Trophoblast cell (in vitro differentiated cells and primary cell): ENCODE measurements at regions not wholly inside any gene's neighbourhood (a gene's known extent, or its start where the extent isn't known, plus 50 kb on each side); places are given as distances from the start of the nearest gene placed in this dataset.

Source experiments
- DNase-seq, 2 donors: peaks; one replicate each; pipeline ENCODE4 v3.0.0-alpha.2; 2016
- H2AFZ ChIP-seq: 2 replicates; pipeline ENCODE4 v1.6.1; 2013; ENCODE audit warnings: low read length, moderate library complexity, mild to moderate bottlenecking; ENCODE audit not compliant: insufficient read depth, poor library complexity
- H2AK5ac ChIP-seq: 2 replicates; pipeline ENCODE4 v1.6.1; 2013; ENCODE audit warnings: mild to moderate bottlenecking, low read length
- H2BK120ac ChIP-seq: 2 replicates; pipeline ENCODE4 v1.6.1; 2013; ENCODE audit warnings: low read length, mild to moderate bottlenecking, moderate library complexity; ENCODE audit not compliant: insufficient read depth, poor library complexity
- H2BK12ac ChIP-seq: 2 replicates; pipeline ENCODE4 v1.6.1; 2013; ENCODE audit warnings: mild to moderate bottlenecking, low read length, moderate library complexity
- H2BK5ac ChIP-seq: 2 replicates; pipeline ENCODE4 v1.6.1; 2013; ENCODE audit warnings: low read length, low read depth, moderate library complexity, mild to moderate bottlenecking; ENCODE audit not compliant: poor library complexity
- H3K14ac ChIP-seq: 2 replicates; pipeline ENCODE4 v1.6.1; 2013; ENCODE audit warnings: mild to moderate bottlenecking, low read length
- H3K18ac ChIP-seq: 2 replicates; pipeline ENCODE4 v1.6.1; 2013; ENCODE audit warnings: mild to moderate bottlenecking, low read length
- H3K23ac ChIP-seq: 2 replicates; pipeline ENCODE4 v1.6.1; 2013; ENCODE audit warnings: low read length
- H3K27ac ChIP-seq: 2 replicates; pipeline ENCODE4 v1.5.1; 2013; ENCODE audit warnings: low read depth, mild to moderate bottlenecking, inconsistent platforms, low read length, moderate library complexity
- H3K27me3 ChIP-seq: 2 replicates; pipeline ENCODE4 v1.6.1; 2013; ENCODE audit warnings: inconsistent platforms, mild to moderate bottlenecking, low read length, moderate library complexity; ENCODE audit not compliant: insufficient read depth
- H3K36me3 ChIP-seq, 2 experiments: 1 replicate in 1 of 2; 2 replicates in 1 of 2; pipeline ENCODE4 v1.6.1; 2013; ENCODE audit warnings: low read length in 2 of 2, mild to moderate bottlenecking in 2 of 2, moderate library complexity in 1 of 2; ENCODE audit not compliant: insufficient read depth in 2 of 2, control insufficient read depth in 1 of 2
- H3K4ac ChIP-seq: 2 replicates; pipeline ENCODE4 v1.6.1; 2013; ENCODE audit warnings: low read depth, mild to moderate bottlenecking, low read length, moderate library complexity
- H3K4me1 ChIP-seq, 2 experiments: 1 replicate in 1 of 2; 2 replicates in 1 of 2; pipeline ENCODE4 v1.6.1; 2013; ENCODE audit warnings: low read length in 2 of 2, mild to moderate bottlenecking in 2 of 2, moderate library complexity in 1 of 2; ENCODE audit not compliant: insufficient read depth in 2 of 2, control insufficient read depth in 1 of 2
- H3K4me2 ChIP-seq: 2 replicates; pipeline ENCODE4 v1.6.1; 2013; ENCODE audit warnings: inconsistent platforms, mild to moderate bottlenecking, low read length, moderate library complexity
- H3K4me3 ChIP-seq: 2 replicates; pipeline ENCODE4 v1.5.1; 2013; ENCODE audit warnings: mild to moderate bottlenecking, low read depth, low read length, inconsistent platforms
- H3K79me1 ChIP-seq: one replicate; pipeline ENCODE4 v1.6.1; 2013; ENCODE audit warnings: low read length
- H3K79me2 ChIP-seq: 2 replicates; pipeline ENCODE4 v1.6.1; 2013; ENCODE audit warnings: low read length, mild to moderate bottlenecking; ENCODE audit not compliant: control insufficient read depth, insufficient read depth, poor library complexity
- H3K9ac ChIP-seq: 2 replicates; pipeline ENCODE4 v1.6.1; 2013; ENCODE audit warnings: mild to moderate bottlenecking, low read length
- H3K9me3 ChIP-seq: 2 replicates; pipeline ENCODE4 v1.6.1; 2013; ENCODE audit warnings: low read depth, mild to moderate bottlenecking, control low read depth, inconsistent platforms, low read length; ENCODE audit not compliant: insufficient read depth
- H4K12ac ChIP-seq: 2 replicates; pipeline ENCODE4 v1.6.1; 2013; ENCODE audit warnings: low read depth, mild to moderate bottlenecking, low read length, moderate library complexity
- H4K8ac ChIP-seq: 2 replicates; pipeline ENCODE4 v1.6.1; 2013; ENCODE audit warnings: low read depth, mild to moderate bottlenecking, low read length, moderate library complexity
- H4K91ac ChIP-seq: one replicate; pipeline ENCODE4 v1.6.1; 2013; ENCODE audit warnings: low read depth, mild to moderate bottlenecking, low read length, moderate library complexity
- WGBS: extraction: QIAGEN DNeasy Blood & Tissue Kit; methylation state at CpG from one replicate; pipeline ENCODE4 v1.1.7; 2013; ENCODE audit warnings: missing lambda C conversion rate; ENCODE audit not compliant: insufficient read length, insufficient coverage; ENCODE audit errors: extremely low coverage; 5-methylcytosine and 5-hydroxymethylcytosine counted together

DNA sequence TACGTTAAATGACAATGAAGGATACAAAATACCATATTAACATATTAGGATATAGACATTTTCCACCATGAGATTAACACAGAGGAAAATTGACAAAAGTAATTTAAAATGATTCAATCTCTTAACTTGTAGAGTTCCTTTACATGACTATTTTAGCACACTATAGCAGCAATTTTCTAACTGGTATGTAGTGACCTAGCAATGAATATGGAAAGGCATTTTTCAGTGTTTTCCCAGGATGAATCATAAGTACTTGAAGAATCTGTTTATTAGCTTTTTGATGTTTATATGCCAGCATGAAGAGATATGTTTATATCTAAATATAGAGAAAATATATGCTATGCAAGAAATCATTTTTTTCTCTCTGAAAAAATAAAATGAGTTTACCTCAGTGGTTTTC lies 782.5 kb upstream of the CDH10 start:
- DNase-seq: peak in 1 of 2 donors; percentile 19

DNA sequence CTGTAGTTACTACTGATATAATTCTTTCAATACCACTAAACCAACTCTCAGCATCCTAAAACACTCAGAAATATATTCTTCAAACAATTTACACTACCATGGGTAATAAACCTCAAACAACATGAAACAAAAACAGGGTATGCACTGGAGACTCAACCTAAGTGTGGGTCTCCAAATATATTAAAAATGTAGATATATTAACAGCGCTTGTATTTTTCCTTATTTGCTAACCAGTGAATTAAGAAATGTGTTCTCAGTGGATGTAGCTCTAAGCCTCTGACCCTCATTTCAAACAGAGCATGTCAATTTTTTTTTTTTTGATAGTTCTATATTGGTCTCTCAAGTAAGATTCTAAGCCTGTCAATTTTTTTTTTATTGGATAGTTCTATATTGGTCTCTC lies 778.5 kb upstream of the CDH10 start:
- H4K8ac ChIP-seq: no peak overlapping the region
- no CpG with 5 or more reads among the region's 1 CpG for WGBS
- H3K9me3 ChIP-seq: no peaks in the 10 kb centered on the region
- no peaks in the 10 kb centered on the region for H3K79me2 ChIP-seq
- H4K12ac ChIP-seq: no peak overlapping the region
- H2BK120ac ChIP-seq: no peak overlapping the region
- H3K9ac ChIP-seq: no peak overlapping the region
- H2AK5ac ChIP-seq: no peak overlapping the region
- no peak overlapping the region for H3K18ac ChIP-seq
- H4K91ac ChIP-seq: no peak overlapping the region
- H2BK5ac ChIP-seq: no peak overlapping the region
- H2BK12ac ChIP-seq: no peak overlapping the region
- H3K4ac ChIP-seq: no peak overlapping the region
- H3K4me2 ChIP-seq: no peak overlapping the region
- no peaks in the 10 kb centered on the region for H3K27me3 ChIP-seq
- no peak overlapping the region for H3K4me3 ChIP-seq
- H3K14ac ChIP-seq: no peak overlapping the region
- H3K36me3 ChIP-seq: peaks cover 0 to 2% of the 10 kb centered on the region in 2 experiments
- no peak overlapping the region for H3K27ac ChIP-seq
- no peak overlapping the region for H3K23ac ChIP-seq
- DNase-seq: no peak
- no peaks in the 10 kb centered on the region for H3K79me1 ChIP-seq
- no peak overlapping the region for H2AFZ ChIP-seq
- H3K4me1 ChIP-seq: no peaks in the 10 kb centered on the region

More for the DNA sequence above, 782.5 kb upstream of the CDH10 start:
- Histone ChIP-seq H3K79me2 (no peaks in the 10 kb centered on the region), H2BK12ac (no peak overlapping the region), H2BK120ac (no peak overlapping the region), H4K8ac (no peak overlapping the region), H3K4me1 (no peaks in the 10 kb centered on the region), H2AK5ac (no peak overlapping the region), H3K27me3 (no peaks in the 10 kb centered on the region), H3K79me1 (no peaks in the 10 kb centered on the region), H3K4me3 (no peak overlapping the region), H3K4me2 (no peak overlapping the region), H2AFZ (no peak overlapping the region), H3K36me3 (no peaks in the 10 kb centered on the region), H2BK5ac (no peak overlapping the region), H3K14ac (no peak overlapping the region), H3K27ac (no peak overlapping the region), H3K9ac (no peak overlapping the region), H3K9me3 (no peaks in the 10 kb centered on the region), H4K91ac (no peak overlapping the region), H4K12ac (no peak overlapping the region), H3K23ac (no peak overlapping the region), H3K4ac (no peak overlapping the region), H3K18ac (no peak overlapping the region)
- WGBS: no CpG with 5 or more reads among the region's 1 CpG

DNA sequence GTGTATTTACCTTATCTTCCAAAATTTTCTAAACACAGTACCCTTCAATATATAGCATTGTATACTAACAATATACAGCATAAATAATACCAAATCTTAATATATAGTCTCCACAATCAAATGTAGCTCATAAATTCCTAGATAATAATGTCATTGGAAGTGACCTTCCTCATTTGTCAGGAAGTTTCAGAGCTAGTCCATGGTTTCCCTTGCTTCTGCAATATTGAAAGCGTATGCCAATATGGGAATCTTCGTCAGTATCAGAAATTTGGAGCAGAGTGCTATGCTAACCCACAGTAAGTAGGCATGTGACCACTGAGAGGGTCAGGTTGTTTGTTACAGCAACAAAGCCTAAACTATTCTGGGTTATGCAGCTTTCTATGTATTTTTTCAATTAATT lies 774.9 kb upstream of the CDH10 start:
- no peak overlapping the region for H4K12ac ChIP-seq
- H3K4me2 ChIP-seq: no peak overlapping the region
- H3K18ac ChIP-seq: no peak overlapping the region
- H4K91ac ChIP-seq: no peak overlapping the region
- H2AK5ac ChIP-seq: no peak overlapping the region
- peaks cover 0 to 2% of the 10 kb centered on the region in 2 experiments for H3K36me3 ChIP-seq
- no peaks in the 10 kb centered on the region for H3K4me1 ChIP-seq
- H2BK5ac ChIP-seq: no peak overlapping the region
- no peak for DNase-seq
- no peak overlapping the region for H3K27ac ChIP-seq
- H2BK12ac ChIP-seq: no peak overlapping the region
- no peak overlapping the region for H2BK120ac ChIP-seq
- H3K79me1 ChIP-seq: no peaks in the 10 kb centered on the region
- H3K27me3 ChIP-seq: no peaks in the 10 kb centered on the region
- no peak overlapping the region for H3K9ac ChIP-seq
- no peak overlapping the region for H3K23ac ChIP-seq
- H4K8ac ChIP-seq: no peak overlapping the region
- H3K9me3 ChIP-seq: no peaks in the 10 kb centered on the region
- H3K14ac ChIP-seq: no peak overlapping the region
- WGBS: no CpG with 5 or more reads among the region's 2 CpGs
- H3K79me2 ChIP-seq: no peaks in the 10 kb centered on the region
- no peak overlapping the region for H3K4me3 ChIP-seq
- H3K4ac ChIP-seq: no peak overlapping the region
- no peak overlapping the region for H2AFZ ChIP-seq

- Histone ChIP-seq H3K79me1 (no peaks in the 10 kb centered on the region), H3K4me3 (no peak overlapping the region), H4K8ac (no peak overlapping the region), H3K36me3 (peaks cover 0 to 2% of the 10 kb centered on the region in 2 experiments), H3K23ac (no peak overlapping the region), H3K9ac (no peak overlapping the region), H3K4ac (no peak overlapping the region), H2AK5ac (no peak overlapping the region), H3K27me3 (no peaks in the 10 kb centered on the region), H3K79me2 (no peaks in the 10 kb centered on the region), H2AFZ (no peak overlapping the region), H3K4me2 (no peak overlapping the region), H4K91ac (no peak overlapping the region), H3K14ac (no peak overlapping the region), H4K12ac (no peak overlapping the region), H2BK12ac (no peak overlapping the region), H2BK5ac (no peak overlapping the region), H2BK120ac (no peak overlapping the region), H3K9me3 (no peaks in the 10 kb centered on the region), H3K4me1 (no peaks in the 10 kb centered on the region), H3K27ac (no peak overlapping the region), H3K18ac (no peak overlapping the region)
- WGBS: no CpG with 5 or more reads among the region's 3 CpGs
- DNase-seq: no peak
These were observed 774.2 kb upstream of the CDH10 start for GRCh38 chr5:25418978-25419377.
